Suprapubic skin (tissue), 3 donors: ENCODE measurements at regions not wholly inside any gene's neighbourhood (a gene's known extent, or its start where the extent isn't known, plus 50 kb on each side); places are given as distances from the start of the nearest gene placed in this dataset.
"Not testable (repeated sequence)": the region's sequence is repeated elsewhere in the genome, so short reads cannot be mapped to it uniquely, and the experiment has no call there.

ENCODE experiments used
- POLR2A ChIP-seq, 2 donors: fragments of 450-650 bp; IDR thresholded peaks; one replicate each; pipeline ENCODE4 v1.6.1; 2017; ENCODE audit warnings: antibody characterized with exemption in 2 of 2, mild to moderate bottlenecking in 2 of 2, moderate library complexity in 2 of 2
- TF ChIP-seq, protein P1 (sequence below), 2 donors: fragments of 200-600 bp in 1 of 2; fragments of 450-650 bp in 1 of 2; sonication (generic) in 1 of 2; IDR thresholded peaks; one replicate each; pipeline ENCODE4 v1.5.1; 2016 to 2019; ENCODE audit warnings: antibody characterized with exemption in 2 of 2, mild to moderate bottlenecking in 1 of 2, moderate library complexity in 1 of 2

DNA sequence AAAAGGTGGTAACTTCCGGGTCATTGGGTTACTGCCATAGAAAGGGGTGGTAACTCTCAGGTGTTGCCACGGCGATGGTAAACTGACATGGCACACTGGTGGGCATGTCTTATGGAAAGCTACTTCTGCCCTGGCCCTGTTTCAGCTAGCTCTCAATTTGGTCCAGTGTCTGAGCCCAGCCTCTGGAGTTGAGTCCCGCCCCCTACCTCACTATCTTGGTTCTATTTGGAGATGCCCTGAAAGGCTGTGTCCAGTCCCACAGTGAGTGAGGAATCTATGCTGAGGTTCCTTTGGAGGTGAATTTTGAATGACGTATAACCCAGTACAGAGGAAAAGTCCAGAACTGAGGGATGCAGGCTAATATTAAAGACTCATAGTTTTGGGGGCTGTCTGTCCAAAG is 230.4 kb upstream of the PLGLB1 start:
- TF ChIP-seq, protein P1, sequence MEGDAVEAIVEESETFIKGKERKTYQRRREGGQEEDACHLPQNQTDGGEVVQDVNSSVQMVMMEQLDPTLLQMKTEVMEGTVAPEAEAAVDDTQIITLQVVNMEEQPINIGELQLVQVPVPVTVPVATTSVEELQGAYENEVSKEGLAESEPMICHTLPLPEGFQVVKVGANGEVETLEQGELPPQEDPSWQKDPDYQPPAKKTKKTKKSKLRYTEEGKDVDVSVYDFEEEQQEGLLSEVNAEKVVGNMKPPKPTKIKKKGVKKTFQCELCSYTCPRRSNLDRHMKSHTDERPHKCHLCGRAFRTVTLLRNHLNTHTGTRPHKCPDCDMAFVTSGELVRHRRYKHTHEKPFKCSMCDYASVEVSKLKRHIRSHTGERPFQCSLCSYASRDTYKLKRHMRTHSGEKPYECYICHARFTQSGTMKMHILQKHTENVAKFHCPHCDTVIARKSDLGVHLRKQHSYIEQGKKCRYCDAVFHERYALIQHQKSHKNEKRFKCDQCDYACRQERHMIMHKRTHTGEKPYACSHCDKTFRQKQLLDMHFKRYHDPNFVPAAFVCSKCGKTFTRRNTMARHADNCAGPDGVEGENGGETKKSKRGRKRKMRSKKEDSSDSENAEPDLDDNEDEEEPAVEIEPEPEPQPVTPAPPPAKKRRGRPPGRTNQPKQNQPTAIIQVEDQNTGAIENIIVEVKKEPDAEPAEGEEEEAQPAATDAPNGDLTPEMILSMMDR (IDR thresholded peaks at IDR 0.05) = not testable (repeated sequence)
- TF ChIP-seq POLR2A (IDR thresholded peaks at IDR 0.05) = not testable (repeated sequence)
